C4-2B (cell line): ENCODE measurements at regions not wholly inside any gene's neighbourhood (a gene's known extent, or its start where the extent isn't known, plus 50 kb on each side); places are given as distances from the start of the nearest gene placed in this dataset.

Experiments
- H3K27ac ChIP-seq: fragments of 450-650 bp; 2 replicates; pipeline ENCODE4 v1.5.1; 2017
- ZFX ChIP-seq: fragments of 450-650 bp; IDR thresholded peaks from 2 replicates; pipeline ENCODE4 v1.6.1; 2017
- TF ChIP-seq, protein P1 (sequence below): fragments of 450-650 bp; conservative IDR thresholded peaks from 2 replicates; pipeline ENCODE4 v1.5.1; 2017; ENCODE audit warnings: mild to moderate bottlenecking

DNA sequence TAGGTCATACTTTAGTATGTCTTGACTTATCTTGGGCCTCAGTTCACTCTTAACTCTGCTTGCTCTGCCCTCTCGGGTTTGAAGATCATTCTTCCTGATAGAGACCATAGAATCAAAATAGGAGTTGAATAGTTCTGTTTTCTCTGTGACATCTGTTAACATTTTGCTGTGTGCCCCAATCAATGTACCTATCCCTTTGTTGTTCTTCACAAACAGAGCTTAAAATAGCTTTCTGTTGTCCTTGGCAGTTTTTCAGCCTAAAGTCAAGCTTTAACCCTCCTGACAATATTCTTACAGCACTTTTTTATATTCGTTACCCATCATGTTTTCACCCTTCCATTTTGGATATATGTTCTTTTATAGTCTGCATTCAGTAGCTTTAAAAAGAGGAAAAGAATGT, 724.5 kb upstream of the FANCL start:
- no peak overlapping the region for H3K27ac ChIP-seq
- TF ChIP-seq, protein P1, sequence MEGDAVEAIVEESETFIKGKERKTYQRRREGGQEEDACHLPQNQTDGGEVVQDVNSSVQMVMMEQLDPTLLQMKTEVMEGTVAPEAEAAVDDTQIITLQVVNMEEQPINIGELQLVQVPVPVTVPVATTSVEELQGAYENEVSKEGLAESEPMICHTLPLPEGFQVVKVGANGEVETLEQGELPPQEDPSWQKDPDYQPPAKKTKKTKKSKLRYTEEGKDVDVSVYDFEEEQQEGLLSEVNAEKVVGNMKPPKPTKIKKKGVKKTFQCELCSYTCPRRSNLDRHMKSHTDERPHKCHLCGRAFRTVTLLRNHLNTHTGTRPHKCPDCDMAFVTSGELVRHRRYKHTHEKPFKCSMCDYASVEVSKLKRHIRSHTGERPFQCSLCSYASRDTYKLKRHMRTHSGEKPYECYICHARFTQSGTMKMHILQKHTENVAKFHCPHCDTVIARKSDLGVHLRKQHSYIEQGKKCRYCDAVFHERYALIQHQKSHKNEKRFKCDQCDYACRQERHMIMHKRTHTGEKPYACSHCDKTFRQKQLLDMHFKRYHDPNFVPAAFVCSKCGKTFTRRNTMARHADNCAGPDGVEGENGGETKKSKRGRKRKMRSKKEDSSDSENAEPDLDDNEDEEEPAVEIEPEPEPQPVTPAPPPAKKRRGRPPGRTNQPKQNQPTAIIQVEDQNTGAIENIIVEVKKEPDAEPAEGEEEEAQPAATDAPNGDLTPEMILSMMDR, result no peak
- TF ChIP-seq ZFX, result no peak

DNA sequence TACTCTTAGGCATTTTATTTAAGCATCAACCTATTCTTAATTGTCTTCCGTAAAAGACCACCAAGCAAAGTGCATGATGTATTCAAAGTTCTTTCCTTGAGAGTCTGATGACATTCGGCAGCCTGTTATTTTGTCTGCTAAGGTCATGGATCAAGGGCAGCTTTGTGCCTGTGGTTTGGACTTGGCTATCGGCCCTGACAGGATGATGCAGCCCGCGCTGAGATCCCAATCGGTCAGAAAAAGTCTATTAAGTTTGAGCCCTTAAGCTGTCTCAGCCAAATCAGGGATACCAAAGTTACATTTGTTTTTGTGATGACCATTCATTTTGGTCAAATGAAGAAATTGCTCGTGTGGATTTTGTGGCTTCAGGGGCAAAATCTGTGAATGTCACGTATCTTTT, 718.9 kb upstream of the FANCL start:
- no peak overlapping the region for H3K27ac ChIP-seq
- TF ChIP-seq, protein P1, result no peak
- TF ChIP-seq ZFX, result no peak

DNA sequence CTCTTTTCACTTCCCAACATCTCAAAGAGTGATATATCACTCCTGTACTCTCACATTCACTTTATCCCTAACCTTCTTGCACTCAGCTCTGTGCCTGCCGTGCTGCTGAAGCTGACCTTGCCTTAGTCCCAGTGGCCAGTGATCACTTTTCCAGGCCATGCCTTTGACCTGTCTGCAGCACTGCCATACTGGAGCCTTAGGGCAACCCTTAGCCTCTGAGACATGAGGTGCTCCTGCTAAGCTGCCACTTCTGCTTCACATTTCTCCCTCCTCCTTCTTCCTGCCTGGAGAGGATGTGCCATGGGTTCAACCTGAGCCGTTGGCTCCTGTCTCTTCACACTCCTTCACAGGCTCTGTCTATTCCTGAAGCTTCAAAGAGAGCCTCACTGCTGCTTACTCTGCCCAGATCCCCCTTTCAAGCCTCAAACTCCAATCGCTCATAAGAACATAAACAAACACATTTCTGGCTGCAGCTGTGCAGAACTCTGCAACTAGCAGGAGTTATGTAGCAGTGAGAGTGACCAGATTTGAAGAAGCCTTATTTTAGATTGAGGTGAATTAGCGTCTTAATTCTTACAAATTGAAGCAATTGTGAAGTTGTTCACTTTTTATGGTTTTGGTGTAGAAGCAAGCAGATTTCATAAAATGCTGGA, 716.2 kb upstream of the FANCL start:
- TF ChIP-seq ZFX, result no peak
- TF ChIP-seq, protein P1, result no peak
- H3K27ac ChIP-seq, result no peak overlapping the region

DNA sequence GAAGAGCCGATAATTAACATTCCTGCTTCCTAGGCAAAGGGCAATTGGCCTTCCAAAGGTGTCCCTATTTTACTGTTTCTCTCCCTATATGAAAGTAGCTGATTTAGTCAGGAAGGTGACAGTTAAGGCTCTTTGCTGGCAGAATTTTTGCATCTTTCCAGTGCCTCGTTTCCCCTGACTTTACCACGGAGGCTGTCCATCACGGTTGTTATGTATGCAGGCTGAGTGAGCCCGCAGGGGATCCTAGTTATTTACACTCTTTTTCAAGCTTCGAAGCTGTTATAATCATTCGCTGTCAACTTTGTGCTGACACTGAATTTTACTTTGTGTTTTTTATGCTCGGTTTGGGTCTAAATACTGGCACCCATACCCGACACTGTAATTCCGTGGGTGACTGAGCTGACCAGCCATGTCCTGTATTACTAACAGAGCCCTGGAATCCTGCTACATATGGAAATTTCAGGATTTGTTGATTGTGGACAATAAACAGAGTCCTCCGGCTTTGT, 713.8 kb upstream of the FANCL start:
- no peak overlapping the region for H3K27ac ChIP-seq
- TF ChIP-seq, protein P1, result no peak

DNA sequence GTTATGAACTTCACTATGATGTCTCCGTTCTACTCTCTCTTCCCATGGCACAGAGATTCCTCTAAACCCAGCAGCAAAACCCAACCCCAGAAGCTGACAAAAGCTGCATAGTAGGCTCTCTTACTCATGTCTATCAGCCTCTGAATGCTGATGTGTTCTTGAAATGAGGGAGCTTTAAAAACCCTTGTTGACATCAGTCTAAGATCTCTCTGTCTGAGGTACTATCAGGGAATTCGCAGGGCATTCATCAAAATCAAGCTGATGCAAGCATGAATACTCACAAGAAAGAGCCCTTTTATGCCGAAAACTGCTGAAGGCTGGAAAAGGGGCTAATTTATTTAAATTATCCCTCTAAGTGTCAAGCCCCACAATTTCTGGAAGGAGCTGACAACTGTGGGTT, 710.6 kb upstream of the FANCL start:
- TF ChIP-seq, protein P1, result no peak
- no peak for TF ChIP-seq ZFX
- H3K27ac ChIP-seq, result no peak overlapping the region

DNA sequence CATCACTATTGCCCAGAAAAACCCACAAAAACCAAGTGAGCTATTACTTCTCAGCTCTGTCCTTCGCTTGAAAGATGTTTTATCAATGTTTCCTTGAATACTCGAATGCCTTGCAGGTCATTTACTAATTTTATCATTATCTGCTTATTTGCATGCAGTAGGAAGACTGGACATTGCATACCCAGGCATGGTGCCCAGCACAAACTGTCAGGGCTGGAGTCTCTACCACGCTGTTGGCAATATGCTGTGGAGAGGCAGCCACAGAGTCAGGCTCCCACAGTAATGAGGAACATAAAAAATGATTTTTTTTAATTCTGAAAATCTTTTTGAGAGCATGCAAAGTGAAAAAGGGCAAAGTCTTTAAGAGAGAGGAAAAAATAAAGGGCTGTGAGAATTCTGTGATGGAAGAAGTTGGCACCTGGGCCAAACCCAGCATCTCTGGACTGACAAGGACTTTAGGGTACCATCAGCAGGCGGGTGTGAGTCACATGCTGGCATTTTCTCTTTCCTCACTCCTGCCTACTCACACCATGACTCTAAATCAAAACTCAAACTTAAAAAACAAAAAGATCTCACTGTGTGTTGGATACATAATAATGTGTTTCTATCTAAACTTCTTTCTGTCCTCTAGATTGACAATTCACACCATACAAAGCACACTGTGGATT, 709.8 kb upstream of the FANCL start:
- TF ChIP-seq, protein P1, result no peak
- TF ChIP-seq ZFX, result no peak
- no peak overlapping the region for H3K27ac ChIP-seq

DNA sequence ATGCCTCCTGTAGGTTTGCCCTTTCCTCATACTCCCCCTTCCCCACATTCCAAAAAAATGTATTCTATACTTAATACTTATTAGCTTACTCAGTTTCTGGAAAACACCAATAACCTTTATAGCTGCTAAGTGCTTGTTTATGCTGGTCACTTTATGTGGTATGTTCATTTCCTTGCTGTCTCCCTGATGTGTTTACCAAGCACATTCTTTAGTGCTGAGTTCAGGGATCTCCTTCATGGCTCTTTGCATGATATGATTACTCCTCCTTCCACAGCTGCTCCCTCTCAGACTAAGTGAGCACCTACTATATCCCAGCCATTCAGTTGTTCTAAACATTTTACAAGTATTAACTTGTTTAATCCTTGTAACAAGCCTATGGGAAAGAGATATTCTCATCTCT, 698.3 kb upstream of the FANCL start:
- H3K27ac ChIP-seq, result no peak overlapping the region
- TF ChIP-seq, protein P1, result no peak
- no peak for TF ChIP-seq ZFX
